ENCODE measurements at regions not wholly inside any gene's neighbourhood (a gene's known extent, or its start where the extent isn't known, plus 50 kb on each side); places are given as distances from the start of the nearest gene placed in this dataset.
"Not testable (repeated sequence)": the region's sequence is repeated elsewhere in the genome, so short reads cannot be mapped to it uniquely, and the experiment has no call there.

- no peaks in the 10 kb centered on the region for H3K36me3 Mint-ChIP-seq (ENCODE audit: low read depth)
These were observed 258.3 kb downstream of the DOK5 start for GRCh38 chr20:54733687-54734086.

GRCh38 chr20:54727490-54727889 is 252.1 kb downstream of the DOK5 start:
- no peak for DNase-seq (ENCODE audit: low spot score)
- H3K27me3 Mint-ChIP-seq (ENCODE audit: insufficient read depth) = no peaks in the 10 kb centered on the region
- no peak overlapping the region for H3K27ac Mint-ChIP-seq
- H3K9me3 Mint-ChIP-seq = no peaks in the 10 kb centered on the region
- H3K4me1 Mint-ChIP-seq (ENCODE audit: low read depth) = no peaks in the 10 kb centered on the region
- intact Hi-C loops (cut with micrococcal nuclease) = no loop called here
- no peak overlapping the region for H3K4me3 Mint-ChIP-seq
- no peaks in the 10 kb centered on the region for H3K36me3 Mint-ChIP-seq (ENCODE audit: low read depth)

More at GRCh38 chr20:54733687-54734086, 258.3 kb downstream of the DOK5 start:
- Mint-ChIP-seq H3K27me3 (ENCODE audit: insufficient read depth) (no peaks in the 10 kb centered on the region), H3K9me3 (no peaks in the 10 kb centered on the region), H3K4me3 (no peak overlapping the region), H3K27ac (no peak overlapping the region), H3K4me1 (ENCODE audit: low read depth) (no peaks in the 10 kb centered on the region)
- DNase-seq (ENCODE audit: low spot score) = no peak
- intact Hi-C loops (cut with micrococcal nuclease) = no loop called here

GRCh38 chr20:54726687-54727300 is 251.4 kb downstream of the DOK5 start:
- Mint-ChIP-seq H3K36me3 (ENCODE audit: low read depth) (no peaks in the 10 kb centered on the region), H3K4me1 (ENCODE audit: low read depth) (no peaks in the 10 kb centered on the region), H3K4me3 (no peak overlapping the region), H3K27ac (no peak overlapping the region), H3K27me3 (ENCODE audit: insufficient read depth) (no peaks in the 10 kb centered on the region), H3K9me3 (no peaks in the 10 kb centered on the region)
- intact Hi-C loops (cut with micrococcal nuclease) = no loop called here
- DNase-seq (ENCODE audit: low spot score) = no peak

GRCh38 chr20:54725266-54725665 is 249.9 kb downstream of the DOK5 start:
- DNase-seq (ENCODE audit: low spot score); H3K4me1 Mint-ChIP-seq (ENCODE audit: low read depth); H3K27ac Mint-ChIP-seq; H3K9me3 Mint-ChIP-seq; H3K27me3 Mint-ChIP-seq (ENCODE audit: insufficient read depth); intact Hi-C loops (cut with micrococcal nuclease); H3K4me3 Mint-ChIP-seq; H3K36me3 Mint-ChIP-seq (ENCODE audit: low read depth): not testable (repeated sequence)

GRCh38 chr20:54723723-54724122 is 248.3 kb downstream of the DOK5 start:
- H3K27me3 Mint-ChIP-seq (ENCODE audit: insufficient read depth) = no peaks in the 10 kb centered on the region
- intact Hi-C loops (cut with micrococcal nuclease) = no loop called here
- no peaks in the 10 kb centered on the region for H3K9me3 Mint-ChIP-seq
- no peaks in the 10 kb centered on the region for H3K36me3 Mint-ChIP-seq (ENCODE audit: low read depth)
- H3K4me3 Mint-ChIP-seq = no peak overlapping the region
- no peak for DNase-seq (ENCODE audit: low spot score)
- H3K27ac Mint-ChIP-seq = no peak overlapping the region
- no peaks in the 10 kb centered on the region for H3K4me1 Mint-ChIP-seq (ENCODE audit: low read depth)

- Mint-ChIP-seq H3K36me3 (ENCODE audit: low read depth) (no peaks in the 10 kb centered on the region), H3K4me1 (ENCODE audit: low read depth) (no peaks in the 10 kb centered on the region), H3K9me3 (no peaks in the 10 kb centered on the region), H3K27me3 (ENCODE audit: insufficient read depth) (no peaks in the 10 kb centered on the region), H3K4me3 (no peak overlapping the region), H3K27ac (no peak overlapping the region)
- DNase-seq (ENCODE audit: low spot score) = no peak
- intact Hi-C loops (cut with micrococcal nuclease) = no loop called here
These were observed 242.6 kb downstream of the DOK5 start for GRCh38 chr20:54717983-54718382.

- no peaks in the 10 kb centered on the region for H3K4me1 Mint-ChIP-seq (ENCODE audit: low read depth)
- H3K4me3 Mint-ChIP-seq = no peak overlapping the region
- no peaks in the 10 kb centered on the region for H3K36me3 Mint-ChIP-seq (ENCODE audit: low read depth)
- no peaks in the 10 kb centered on the region for H3K9me3 Mint-ChIP-seq
- DNase-seq (ENCODE audit: low spot score) = no peak
- no peak overlapping the region for H3K27ac Mint-ChIP-seq
- intact Hi-C loops (cut with micrococcal nuclease) = no loop called here
- no peaks in the 10 kb centered on the region for H3K27me3 Mint-ChIP-seq (ENCODE audit: insufficient read depth)
These were observed 241.4 kb downstream of the DOK5 start for GRCh38 chr20:54716790-54717189.

GRCh38 chr20:54716174-54716747 is 240.9 kb downstream of the DOK5 start:
- Mint-ChIP-seq H3K9me3 (no peaks in the 10 kb centered on the region), H3K36me3 (ENCODE audit: low read depth) (no peaks in the 10 kb centered on the region)

GRCh38 chr20:54714817-54715216 is 239.4 kb downstream of the DOK5 start:
- Mint-ChIP-seq H3K27me3 (ENCODE audit: insufficient read depth) (no peaks in the 10 kb centered on the region), H3K27ac (no peak overlapping the region), H3K36me3 (ENCODE audit: low read depth) (no peaks in the 10 kb centered on the region), H3K9me3 (no peaks in the 10 kb centered on the region), H3K4me1 (ENCODE audit: low read depth) (no peaks in the 10 kb centered on the region), H3K4me3 (no peak overlapping the region)
- DNase-seq (ENCODE audit: low spot score) = no peak
- intact Hi-C loops (cut with micrococcal nuclease) = no loop called here

More at GRCh38 chr20:54716174-54716747, 240.9 kb downstream of the DOK5 start:
- H3K4me1 Mint-ChIP-seq (ENCODE audit: low read depth) = no peaks in the 10 kb centered on the region
- no peak overlapping the region for H3K4me3 Mint-ChIP-seq
- intact Hi-C loops (cut with micrococcal nuclease) = no loop called here
- no peaks in the 10 kb centered on the region for H3K27me3 Mint-ChIP-seq (ENCODE audit: insufficient read depth)
- no peak overlapping the region for H3K27ac Mint-ChIP-seq
- DNase-seq (ENCODE audit: low spot score) = no peak

- H3K36me3 Mint-ChIP-seq (ENCODE audit: low read depth) = no peaks in the 10 kb centered on the region
- DNase-seq (ENCODE audit: low spot score) = no peak
- intact Hi-C loops (cut with micrococcal nuclease) = no loop called here
- H3K4me3 Mint-ChIP-seq = no peak overlapping the region
- no peaks in the 10 kb centered on the region for H3K4me1 Mint-ChIP-seq (ENCODE audit: low read depth)
- no peaks in the 10 kb centered on the region for H3K27me3 Mint-ChIP-seq (ENCODE audit: insufficient read depth)
- no peak overlapping the region for H3K27ac Mint-ChIP-seq
- no peaks in the 10 kb centered on the region for H3K9me3 Mint-ChIP-seq
These were observed 238.3 kb downstream of the DOK5 start for GRCh38 chr20:54713727-54714126.

GRCh38 chr20:54711071-54711470 is 235.7 kb downstream of the DOK5 start:
- Mint-ChIP-seq H3K27ac (no peak overlapping the region), H3K4me3 (no peak overlapping the region), H3K27me3 (ENCODE audit: insufficient read depth) (no peaks in the 10 kb centered on the region), H3K36me3 (ENCODE audit: low read depth) (no peaks in the 10 kb centered on the region), H3K9me3 (no peaks in the 10 kb centered on the region), H3K4me1 (ENCODE audit: low read depth) (no peaks in the 10 kb centered on the region)
- intact Hi-C loops (cut with micrococcal nuclease) = no loop called here
- DNase-seq (ENCODE audit: low spot score) = no peak

- Mint-ChIP-seq H3K9me3 (no peaks in the 10 kb centered on the region), H3K27ac (no peak overlapping the region), H3K27me3 (ENCODE audit: insufficient read depth) (no peaks in the 10 kb centered on the region), H3K4me3 (no peak overlapping the region), H3K4me1 (ENCODE audit: low read depth) (no peaks in the 10 kb centered on the region), H3K36me3 (ENCODE audit: low read depth) (no peaks in the 10 kb centered on the region)
- DNase-seq (ENCODE audit: low spot score) = no peak
- intact Hi-C loops (cut with micrococcal nuclease) = no loop called here
These were observed 234.9 kb downstream of the DOK5 start for GRCh38 chr20:54710341-54710740.

- Mint-ChIP-seq H3K4me1 (ENCODE audit: low read depth) (no peaks in the 10 kb centered on the region), H3K27me3 (ENCODE audit: insufficient read depth) (peaks cover 1% of the 10 kb centered on the region), H3K27ac (no peak overlapping the region), H3K36me3 (ENCODE audit: low read depth) (no peaks in the 10 kb centered on the region), H3K4me3 (no peak overlapping the region), H3K9me3 (no peaks in the 10 kb centered on the region)
- intact Hi-C loops (cut with micrococcal nuclease) = no loop called here
- DNase-seq (ENCODE audit: low spot score) = no peak
These were observed 232.8 kb downstream of the DOK5 start for GRCh38 chr20:54708229-54708628.

- H3K4me3 Mint-ChIP-seq = no peak overlapping the region
- H3K4me1 Mint-ChIP-seq (ENCODE audit: low read depth) = no peaks in the 10 kb centered on the region
- H3K9me3 Mint-ChIP-seq = no peaks in the 10 kb centered on the region
- no peak overlapping the region for H3K27ac Mint-ChIP-seq
- DNase-seq (ENCODE audit: low spot score) = no peak
- intact Hi-C loops (cut with micrococcal nuclease) = no loop called here
- peaks cover 2% of the 10 kb centered on the region for H3K27me3 Mint-ChIP-seq (ENCODE audit: insufficient read depth)
- no peaks in the 10 kb centered on the region for H3K36me3 Mint-ChIP-seq (ENCODE audit: low read depth)
These were observed 232.4 kb downstream of the DOK5 start for GRCh38 chr20:54707801-54708200.

Measured in activated T-helper 1 cell treated with anti-CD3 and anti-CD28 coated beads, Interleukin-12 subunit alpha, Interleukin-12 subunit beta, Interleukin-2, Interleukin-4 antibody, amounts not matched to agents 30 ng/mL and 10 ng/mL and 1 ng/mL, durations not matched to agents 14 hours and 24 hours and 36 hours (primary cell).